ENCODE measurements at regions not wholly inside any gene's neighbourhood (a gene's known extent, or its start where the extent isn't known, plus 50 kb on each side); places are given as distances from the start of the nearest gene placed in this dataset.

DNA sequence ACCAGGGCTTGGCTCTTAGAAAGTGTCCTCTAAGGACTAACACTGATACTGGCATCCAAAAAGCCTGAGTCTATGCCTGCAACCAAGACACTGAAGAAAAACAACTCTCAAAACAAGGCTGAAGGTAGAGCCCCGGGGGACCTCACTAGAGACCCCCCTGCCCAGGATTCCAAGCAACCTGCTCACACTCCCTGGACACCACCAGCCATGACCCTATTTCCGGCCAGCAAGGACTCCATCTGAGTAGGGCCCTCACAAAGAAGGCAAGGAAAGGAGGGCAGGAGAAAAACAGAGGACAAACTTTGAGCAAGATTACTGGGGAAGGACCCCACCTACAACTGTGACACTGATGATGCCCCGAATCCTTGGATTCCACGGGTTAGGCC is 343.1 kb downstream of the NPHP4 start:
- DNase-seq, result no peak
- intact Hi-C loops (cut with DNase I), result no loop called here

DNA sequence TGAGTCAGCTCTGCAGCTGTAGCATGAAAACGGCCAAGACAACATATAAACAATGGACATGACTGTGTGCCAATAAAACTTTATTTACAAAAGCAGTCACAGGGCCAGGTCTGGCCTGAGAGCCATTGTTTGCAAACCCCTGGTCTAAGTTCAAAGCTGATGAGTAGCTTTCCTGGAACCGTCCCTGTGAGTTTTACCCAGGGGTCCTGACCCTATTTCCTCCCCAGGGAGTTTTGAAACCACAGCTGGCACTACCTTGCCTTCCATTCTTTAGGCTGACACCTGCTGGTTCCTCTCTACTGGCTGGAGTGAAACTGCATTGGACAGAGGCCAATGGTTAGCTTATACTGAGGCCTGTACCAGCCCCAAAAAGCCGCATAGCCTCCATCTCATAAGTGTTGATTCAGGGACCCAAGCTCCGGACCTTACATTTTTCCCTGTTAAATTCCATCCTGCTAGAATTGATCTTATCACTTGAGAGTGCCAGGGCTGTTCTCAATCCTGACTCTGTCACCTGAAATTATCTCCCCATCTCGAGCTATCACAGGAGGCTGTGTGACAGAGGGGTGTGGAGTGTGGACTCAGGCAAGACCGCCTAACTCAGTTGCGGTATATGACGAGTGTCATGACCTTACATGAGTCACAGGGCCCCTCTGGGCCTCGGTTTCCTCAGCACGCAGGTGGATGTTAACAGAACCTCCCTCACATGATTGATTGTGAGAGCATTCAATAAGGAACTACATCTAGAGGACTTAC is 343.6 kb downstream of the NPHP4 start:
- no peak for DNase-seq
- intact Hi-C loops (cut with DNase I), result no loop called here

DNA sequence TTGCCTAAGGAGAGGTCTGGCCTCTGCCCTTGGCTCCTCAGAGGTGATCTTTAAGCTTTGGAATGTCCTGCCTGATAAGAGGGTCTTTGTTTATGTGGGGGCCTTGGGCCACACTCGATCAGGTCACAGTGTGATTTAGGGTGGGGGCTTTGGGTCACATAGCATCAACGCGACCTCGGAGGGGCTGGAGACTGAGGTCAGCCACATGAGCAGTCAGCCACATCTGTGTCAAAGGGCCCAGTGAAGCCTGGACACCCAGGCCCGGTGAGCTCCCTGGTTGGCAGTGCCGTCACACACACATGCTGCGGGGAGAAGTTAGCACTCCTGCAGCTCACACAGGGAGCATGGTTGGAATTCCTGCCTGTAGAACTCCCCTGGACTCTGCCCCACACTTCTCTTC is 345.0 kb downstream of the NPHP4 start:
- no peak for DNase-seq
- intact Hi-C loops (cut with DNase I), result no loop called here

DNA sequence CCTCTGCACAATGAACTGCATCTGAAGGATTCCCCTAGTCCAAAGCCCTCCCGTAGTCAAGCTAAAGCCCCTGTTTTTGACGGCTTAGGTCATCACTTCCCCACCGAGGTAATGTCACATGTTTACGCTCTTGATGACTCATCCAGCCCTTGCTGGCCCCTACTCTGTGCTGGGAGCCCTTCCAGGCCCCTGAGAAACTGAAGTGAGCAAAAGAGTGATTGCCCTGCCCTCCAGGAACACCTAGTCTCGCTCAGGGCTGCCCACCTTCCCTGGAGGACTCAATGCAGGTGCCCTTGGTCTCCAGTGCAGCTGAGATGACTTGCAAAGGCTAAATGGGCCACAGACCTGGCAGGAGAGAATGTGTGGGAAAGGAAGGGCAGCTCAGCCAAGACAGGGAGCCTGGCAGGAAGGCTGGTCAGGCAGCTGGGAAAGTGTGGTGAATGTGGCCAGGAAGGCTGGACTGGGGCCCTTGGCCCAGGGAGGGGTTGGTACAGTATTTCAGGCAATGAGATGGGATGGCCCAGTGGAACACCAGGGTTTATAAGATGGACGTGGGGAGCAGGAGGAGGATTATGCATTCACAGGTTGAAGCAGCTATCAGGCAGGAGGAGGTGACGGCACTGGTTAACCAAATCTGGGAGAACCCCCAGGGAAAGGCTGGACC is 345.6 kb downstream of the NPHP4 start:
- DNase-seq, result no peak
- intact Hi-C loops (cut with DNase I), result no loop called here

DNA sequence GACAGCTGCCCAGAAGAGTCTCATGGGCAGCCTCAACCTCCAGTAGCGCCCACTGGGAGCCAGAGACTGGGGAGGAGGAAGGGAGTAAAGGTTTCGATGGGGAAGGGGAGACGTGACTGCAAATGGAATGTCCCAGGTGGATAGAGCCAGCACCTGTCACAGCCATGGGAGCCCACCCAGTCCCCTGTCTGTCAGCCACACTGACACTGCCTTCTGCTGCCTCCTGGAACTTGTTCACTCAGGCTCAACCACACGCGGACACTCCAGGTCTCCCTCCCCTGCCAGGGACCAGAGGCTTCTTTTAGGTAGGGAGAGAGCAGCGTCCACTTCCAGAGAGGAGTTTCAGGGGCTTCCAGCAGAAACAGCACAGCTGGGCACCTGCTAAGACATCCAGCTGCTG is 346.3 kb downstream of the NPHP4 start:
- intact Hi-C loops (cut with DNase I), result no loop called here
- DNase-seq, result no peak

DNA sequence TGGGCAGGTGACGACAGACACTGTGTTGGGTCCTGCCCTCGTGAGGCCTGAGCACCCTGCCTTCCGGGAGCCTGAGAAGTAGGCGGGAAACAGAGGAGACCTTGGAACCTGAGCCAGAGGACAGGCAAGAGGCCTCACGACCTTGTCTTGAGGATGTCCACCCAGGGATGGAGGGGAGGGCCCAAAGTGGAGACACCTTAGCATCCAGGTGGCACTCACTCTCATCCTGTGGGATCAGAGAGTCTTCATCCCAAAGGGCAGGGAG is 347.2 kb downstream of the NPHP4 start:
- intact Hi-C loops (cut with DNase I), result no loop called here
- DNase-seq, result no peak

DNA sequence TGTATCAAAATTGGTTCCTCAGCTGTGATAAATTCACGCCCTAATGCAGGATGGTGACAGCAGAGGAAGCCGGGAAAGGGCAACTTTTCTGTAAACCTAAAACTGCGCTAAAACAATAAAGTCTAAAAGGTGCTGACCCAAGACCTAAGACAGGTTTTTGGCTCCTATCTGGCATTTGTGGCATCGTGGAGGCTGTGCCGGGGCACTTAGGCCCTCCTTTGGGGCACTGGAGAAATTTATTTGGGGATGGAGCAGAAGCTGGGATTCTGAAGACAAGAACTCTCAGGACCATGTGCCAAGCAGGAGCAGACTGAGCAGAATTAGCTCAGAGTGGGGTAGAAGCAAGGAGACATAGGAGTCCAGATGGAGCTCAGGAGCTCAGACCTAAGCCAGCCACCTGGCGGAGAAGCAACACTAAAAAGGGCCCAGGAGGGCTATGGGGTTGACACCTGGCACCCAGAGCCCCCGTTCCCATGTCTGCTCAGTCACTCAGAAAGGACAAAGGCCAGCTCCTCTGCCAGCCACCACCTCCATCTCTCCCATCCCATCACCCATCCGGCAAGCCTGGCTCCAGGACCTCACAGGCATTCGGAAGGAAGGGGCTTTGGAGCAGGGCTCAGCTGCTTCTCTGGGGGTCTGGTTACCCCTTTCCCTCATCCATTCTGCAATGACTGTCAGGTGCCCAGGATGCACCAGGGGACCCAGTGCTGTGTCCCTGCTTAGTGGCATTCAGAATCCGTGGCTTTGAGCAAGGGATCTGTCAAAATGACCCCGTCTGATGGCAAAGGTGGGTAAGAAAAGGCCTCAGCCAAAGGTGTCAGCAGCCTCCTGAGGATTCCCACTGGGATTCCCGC is 347.7 kb downstream of the NPHP4 start:
- no peak for DNase-seq
- intact Hi-C loops (cut with DNase I), result no loop called here

DNA sequence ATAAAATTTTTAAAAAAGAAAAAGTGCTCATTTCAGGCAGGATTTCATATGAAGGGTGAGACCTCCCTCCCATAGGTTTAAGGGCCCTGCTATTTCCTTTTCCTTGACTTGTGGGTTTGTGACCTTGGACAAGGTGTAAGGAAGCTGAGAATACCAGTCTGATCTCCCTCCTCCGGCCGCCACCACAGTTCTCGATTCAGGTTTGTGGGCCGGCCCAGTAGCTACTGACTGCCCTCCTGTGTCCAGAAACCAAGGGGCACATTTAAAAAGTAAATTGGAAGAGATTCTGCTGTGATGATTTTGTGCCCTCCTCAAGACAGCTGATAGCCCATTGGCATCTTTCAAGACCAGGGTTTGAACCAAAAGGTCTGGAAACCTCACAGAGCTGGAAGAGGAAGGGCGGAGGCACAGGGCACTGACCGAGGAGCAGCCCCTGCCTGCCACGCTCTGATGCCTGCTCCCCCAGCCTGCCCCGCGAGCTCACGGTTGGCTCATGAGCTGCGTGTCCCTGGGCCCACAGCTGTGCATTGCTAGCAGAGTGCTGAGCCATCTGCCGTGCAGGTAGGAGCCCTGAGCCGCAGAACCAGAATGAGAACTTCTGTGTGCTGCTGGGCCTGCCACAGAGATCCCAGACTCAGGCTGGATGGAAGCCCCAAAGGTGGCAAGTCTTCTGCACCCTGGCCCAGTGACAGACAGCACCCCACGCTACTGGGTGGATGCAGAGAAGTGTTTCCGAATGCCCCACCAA is 348.7 kb downstream of the NPHP4 start:
- intact Hi-C loops (cut with DNase I), result no loop called here
- no peak for DNase-seq

DNA sequence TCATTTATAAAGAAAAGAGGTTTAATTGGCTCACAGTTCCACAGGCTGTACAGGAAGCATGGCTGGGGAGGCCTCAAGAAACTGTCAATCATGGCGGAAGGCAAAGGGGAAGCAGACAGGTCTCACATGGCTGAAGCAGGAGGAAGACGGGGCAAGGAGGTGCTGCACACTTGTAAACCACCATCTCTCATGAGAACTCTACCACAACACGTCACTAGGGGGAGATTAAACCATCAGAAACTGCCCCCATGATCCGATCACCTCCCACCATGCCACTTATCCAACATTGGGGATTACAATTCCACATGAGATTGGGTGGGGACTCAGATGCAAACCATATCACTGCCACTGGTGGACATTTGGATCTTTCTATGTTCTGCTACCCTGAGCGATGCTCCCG is 351.4 kb downstream of the NPHP4 start:
- intact Hi-C loops (cut with DNase I), result no loop called here
- DNase-seq, result no peak

DNA sequence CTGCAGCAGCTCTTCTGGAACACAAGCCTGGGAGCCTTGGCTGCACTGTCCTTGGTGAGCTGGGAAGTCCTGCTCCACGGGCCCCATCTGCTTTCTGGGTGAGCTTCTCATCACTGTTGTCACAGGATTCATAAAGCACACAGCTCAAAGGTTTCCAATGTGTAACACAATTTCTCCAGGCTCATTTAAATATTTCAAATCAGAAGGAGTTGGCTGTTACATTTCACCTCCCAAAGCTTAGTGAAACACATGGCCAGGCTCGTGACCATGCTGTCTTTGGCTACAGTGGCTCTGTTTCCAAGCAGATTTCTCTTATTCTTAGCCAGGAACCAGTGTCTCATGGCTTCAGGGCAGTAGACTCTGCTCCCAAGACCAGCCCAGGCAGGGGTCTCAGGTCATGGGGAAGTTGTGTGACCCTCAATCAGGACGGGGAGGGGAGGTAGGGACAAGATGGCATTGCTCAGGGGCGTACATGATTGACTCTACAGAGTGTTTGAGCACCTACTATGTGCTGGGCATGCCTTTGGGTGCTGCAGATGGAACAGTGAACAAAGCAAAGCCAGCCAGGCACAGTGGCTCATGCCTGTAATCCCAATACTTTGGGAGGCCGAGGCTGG is 353.0 kb downstream of the NPHP4 start:
- peak in 2 of 10 donors; percentile 23 to 35 for DNase-seq
- intact Hi-C loops (cut with DNase I), result loop anchor here (5.0 to 10.0 kb wide), 2 partner anchors 108 to 336 kb away; no protein-coding TSS in a partner anchor

DNA sequence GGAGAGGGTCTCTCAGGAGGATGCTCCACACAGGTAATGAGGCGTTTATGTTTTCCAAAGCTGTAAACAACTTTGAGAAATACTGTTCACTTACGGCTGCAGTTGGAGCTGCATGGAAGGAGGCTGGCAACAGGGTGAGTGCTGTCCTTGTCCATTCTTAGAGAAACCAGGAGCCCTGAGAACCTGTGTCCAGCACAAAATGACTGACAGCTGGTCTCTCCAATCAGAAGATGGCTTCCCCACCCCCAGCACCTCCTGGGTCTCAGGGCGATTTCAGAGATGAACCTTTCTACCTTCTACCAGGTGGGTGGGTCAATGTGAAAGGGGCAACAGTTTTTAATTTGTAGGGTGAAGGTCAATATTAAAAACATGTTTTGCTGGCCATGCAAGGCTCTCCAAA is 353.6 kb downstream of the NPHP4 start:
- intact Hi-C loops (cut with DNase I), result loop anchor here (5.0 to 10.0 kb wide), 2 partner anchors 109 to 336 kb away; no protein-coding TSS in a partner anchor
- DNase-seq, result no peak

DNA sequence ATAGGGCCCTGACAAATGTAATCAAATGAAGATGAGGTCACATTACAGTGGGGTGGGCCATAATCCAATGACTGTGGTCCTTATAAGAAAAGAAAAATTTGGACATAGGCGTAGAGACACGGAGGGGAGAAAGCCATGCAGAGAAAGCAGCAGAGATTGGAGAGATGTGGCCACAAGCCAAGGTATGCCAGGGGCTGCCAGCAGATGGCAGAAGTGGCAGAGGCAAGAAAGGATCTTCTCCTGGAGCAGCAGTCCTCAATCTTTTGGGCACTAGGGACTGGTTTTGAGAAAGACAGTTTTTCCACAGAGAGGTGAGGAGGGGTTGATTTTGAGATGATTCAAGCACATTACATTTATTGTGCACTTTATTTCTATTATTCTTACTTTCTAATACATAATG is 355.1 kb downstream of the NPHP4 start:
- DNase-seq, result peak in 5 of 10 donors; percentile 36 to 84 (median 48)

DNA sequence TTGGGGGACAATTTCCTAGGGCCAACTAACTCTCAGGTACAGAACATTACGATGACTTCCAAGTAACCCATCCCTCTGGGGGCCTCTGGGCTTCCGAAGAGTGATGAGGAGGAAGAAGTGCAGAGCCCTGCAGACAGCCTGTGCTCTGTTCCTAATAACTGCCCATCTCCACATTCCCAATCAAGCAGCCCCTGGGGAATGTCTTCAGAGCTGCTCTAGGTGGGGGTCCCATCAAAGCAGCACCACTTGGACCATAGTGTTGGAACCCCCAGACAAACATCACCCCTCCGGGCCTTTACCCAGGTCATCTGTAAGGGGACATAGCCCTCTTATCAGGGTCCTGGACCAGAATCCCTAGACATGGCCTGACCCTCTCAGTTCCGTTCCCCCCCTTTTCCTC is 357.3 kb downstream of the NPHP4 start:
- DNase-seq, result no peak
- intact Hi-C loops (cut with DNase I), result loop anchor here (5.0 to 10.0 kb wide), 2 partner anchors 112 to 340 kb away; no protein-coding TSS in a partner anchor

More for the DNA sequence above, 355.1 kb downstream of the NPHP4 start:
- intact Hi-C loops (cut with DNase I), result loop anchor here (5.0 to 10.0 kb wide), 2 partner anchors 110 to 338 kb away; no protein-coding TSS in a partner anchor

DNA sequence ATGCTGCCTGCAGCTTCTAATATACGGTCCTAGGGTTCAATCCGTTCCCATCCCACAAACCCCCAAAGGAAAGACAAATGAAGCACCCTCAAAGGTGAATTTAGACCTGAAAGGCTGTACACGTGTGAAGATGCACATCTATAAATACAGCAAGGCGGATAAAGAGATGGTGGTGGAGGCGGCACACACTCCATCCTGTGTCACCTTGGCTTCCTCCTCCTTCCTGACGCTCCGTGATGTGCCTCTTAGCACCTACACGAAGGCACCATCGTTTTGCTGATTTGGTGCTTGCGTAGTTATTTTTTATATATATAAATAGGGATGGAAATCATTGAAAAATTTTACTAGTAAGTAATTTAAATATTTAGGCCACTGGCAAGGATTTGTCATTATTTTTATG is 359.4 kb downstream of the NPHP4 start:
- intact Hi-C loops (cut with DNase I), result loop anchor here (10.0 kb wide), 1 partner anchor 342 kb away; no protein-coding TSS in a partner anchor

DNA sequence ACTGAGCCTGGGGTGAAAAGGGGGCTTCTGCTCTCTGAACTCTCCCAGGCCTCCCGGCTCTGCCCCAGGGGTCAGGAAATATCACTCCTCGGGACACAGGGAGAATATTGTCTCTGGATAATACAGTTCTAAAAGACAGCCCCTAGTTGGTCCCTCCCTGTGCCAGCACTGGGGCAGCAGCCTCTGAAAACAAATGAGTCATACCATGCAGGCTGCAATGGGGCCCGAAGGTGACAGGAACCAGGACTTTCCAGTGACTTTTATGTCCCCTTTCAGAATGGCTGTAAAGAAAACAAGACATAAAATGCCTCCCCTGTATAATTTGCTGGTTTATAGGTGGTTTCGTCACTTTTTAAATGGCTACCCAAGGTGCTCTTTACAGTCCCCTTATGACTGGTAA is 360.0 kb downstream of the NPHP4 start:
- intact Hi-C loops (cut with DNase I), result loop anchor here (10.0 kb wide), 1 partner anchor 343 kb away; no protein-coding TSS in a partner anchor
- DNase-seq, result no peak

More for the DNA sequence above, 359.4 kb downstream of the NPHP4 start:
- no peak for DNase-seq

DNA sequence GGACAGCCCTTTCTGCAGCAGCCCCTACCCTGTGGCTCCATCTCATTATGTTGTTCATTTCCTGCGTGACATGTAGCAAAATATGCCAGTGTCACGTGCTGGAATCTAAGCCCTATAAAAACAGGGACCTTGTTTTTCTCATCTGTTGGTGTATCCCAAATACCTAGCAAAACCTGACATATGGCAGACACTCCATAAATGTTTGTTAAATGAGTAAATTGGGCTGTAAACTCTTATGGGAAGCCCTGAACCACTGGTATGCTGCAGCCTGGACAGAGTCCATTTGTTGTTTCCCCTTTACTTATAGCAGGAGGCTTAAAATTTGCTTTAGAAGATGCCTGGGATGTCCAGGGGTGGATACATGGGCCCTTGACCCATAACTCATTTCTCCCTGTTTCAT is 363.8 kb downstream of the NPHP4 start:
- DNase-seq, result no peak
- intact Hi-C loops (cut with DNase I), result loop anchor here (10.0 kb wide), 1 partner anchor 114 kb away; no protein-coding TSS in a partner anchor

DNA sequence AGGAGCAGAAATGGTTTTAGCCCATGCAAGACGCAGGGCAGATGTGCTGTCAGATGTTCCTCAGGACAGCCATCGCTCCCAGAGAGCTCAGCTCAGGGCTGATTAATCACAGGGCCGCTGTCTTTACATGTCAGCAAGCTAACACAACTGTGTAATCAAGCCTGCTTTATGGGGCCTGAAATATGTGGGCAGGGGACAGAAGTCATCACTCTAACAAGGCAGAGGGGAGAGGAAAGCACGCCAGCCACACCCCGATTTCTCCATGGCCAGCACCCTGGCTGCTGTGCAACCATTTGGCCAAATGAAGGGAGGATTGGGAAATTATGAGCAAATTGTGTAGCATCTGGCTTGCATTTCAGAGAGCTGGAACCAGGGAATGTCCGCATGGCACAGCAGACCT is 368.8 kb downstream of the NPHP4 start:
- no peak for DNase-seq
- intact Hi-C loops (cut with DNase I), result loop anchor here (10.0 kb wide), 1 partner anchor 109 kb away; no protein-coding TSS in a partner anchor

DNA sequence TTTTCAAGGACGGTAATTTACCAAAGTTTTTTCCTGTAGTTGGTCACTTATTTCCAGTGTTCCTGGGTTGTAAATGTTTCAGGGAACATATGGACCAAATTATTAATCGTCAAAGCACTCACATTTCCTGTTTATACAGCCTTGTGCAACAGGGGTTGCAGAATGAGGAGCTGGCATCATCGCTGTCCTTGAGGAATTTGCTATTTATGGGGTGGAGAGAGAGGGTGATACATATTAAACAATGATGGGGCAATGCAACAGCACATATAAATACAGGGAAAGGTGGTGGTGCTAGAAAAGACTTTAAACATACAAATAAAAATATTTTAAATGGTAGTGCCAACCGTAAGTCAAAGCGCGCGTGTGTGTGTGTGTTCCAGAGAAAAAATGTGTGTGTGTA is 369.8 kb downstream of the NPHP4 start:
- intact Hi-C loops (cut with DNase I), result loop anchor here (10.0 kb wide), 1 partner anchor 108 kb away; no protein-coding TSS in a partner anchor
- DNase-seq, result no peak

DNA sequence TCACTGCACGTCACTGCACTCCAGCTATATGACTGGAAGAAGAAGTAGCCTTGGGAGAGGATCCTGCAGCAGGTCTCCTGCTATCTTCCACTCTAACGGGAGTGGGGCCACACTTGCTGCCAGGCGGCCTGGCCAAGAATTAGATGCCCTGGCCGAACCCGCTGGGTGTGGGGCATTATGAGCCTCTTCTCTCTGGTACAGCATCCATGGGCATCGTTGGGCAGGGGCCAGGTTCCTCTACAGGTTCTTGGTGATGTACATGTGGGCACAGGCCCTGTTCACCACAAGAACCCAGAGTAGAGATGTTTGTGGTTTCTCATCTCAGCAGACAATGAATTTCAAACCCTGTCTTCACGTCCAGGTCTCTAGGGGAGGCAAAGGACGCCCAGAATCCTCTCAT is 370.5 kb downstream of the NPHP4 start:
- intact Hi-C loops (cut with DNase I), result loop anchor here (10.0 kb wide), 1 partner anchor 107 kb away; no protein-coding TSS in a partner anchor
- DNase-seq, result no peak

DNA sequence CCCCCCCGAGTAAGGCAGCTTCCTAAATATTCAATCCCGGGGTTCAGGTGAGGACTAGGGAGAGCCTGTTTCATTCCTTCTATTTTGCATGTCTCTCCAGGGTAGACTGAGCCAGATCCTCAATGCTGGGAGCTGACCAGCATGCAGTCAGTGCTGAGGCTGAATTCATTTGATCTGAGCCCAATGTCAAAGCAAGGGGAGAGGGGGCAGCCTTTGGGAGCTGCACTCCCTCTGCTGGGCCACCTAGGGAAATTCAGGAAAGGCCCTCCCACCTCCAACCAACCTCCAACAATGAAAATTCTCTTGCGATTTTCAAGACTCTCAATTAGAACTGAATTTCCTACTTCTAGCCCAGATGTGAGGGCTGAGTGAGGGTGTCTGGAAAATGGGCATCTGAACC is 371.2 kb downstream of the NPHP4 start:
- intact Hi-C loops (cut with DNase I), result loop anchor here (10.0 kb wide), 1 partner anchor 106 kb away; no protein-coding TSS in a partner anchor
- no peak for DNase-seq
